ENCODE measurements at regions not wholly inside any gene's neighbourhood (a gene's known extent, or its start where the extent isn't known, plus 50 kb on each side); places are given as distances from the start of the nearest gene placed in this dataset.
"Not testable (repeated sequence)": the region's sequence is repeated elsewhere in the genome, so short reads cannot be mapped to it uniquely, and the experiment has no call there.

GRCh38 chr1:173257805-173258204 lies 50.7 kb upstream of the TNFSF4 start:
- DNase-seq, result no peak

DNA sequence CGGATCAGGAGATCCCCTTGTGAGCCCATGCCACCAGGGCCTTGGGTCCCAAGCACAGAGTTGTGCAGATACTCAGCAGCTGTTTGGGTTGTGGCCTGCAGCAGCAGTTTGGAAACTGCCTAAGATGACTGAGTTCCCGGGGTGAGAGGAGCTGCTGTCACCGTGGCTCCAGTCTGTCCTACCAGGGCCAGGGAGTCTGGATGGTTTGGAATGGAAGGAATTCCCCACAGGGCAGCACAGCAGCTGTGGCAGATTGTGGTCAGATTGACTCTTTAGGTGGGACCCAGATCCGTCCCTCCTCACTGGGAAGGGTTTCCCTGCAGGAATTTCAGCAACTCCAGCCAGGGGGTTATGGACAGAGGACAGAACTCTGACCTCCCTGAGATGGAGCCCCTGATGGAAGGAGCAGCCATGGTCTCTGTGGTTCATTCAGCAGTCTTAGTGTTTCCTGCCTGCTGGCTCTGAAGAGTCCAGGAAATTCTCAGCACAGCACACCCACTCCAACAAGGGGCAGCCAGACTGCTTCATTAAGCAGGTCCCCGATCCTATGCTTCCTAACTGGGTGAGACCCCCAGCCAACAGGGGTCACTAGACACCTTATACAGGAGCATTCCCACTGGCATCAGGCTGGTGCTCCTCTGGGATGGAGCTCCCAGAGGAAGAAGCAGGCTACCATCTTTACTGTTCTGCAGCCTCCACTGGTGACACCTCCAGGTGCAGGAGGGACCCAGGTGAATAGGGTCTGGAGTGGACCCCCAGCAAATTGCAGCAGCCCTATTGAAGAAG lies 51.5 kb upstream of the TNFSF4 start:
- DNase-seq, result no peak

GRCh38 chr1:173260329-173260728 lies 53.2 kb upstream of the TNFSF4 start:
- DNase-seq, result not testable (repeated sequence)

GRCh38 chr1:173266841-173267240 lies 59.7 kb upstream of the TNFSF4 start:
- DNase-seq, result no peak

DNA sequence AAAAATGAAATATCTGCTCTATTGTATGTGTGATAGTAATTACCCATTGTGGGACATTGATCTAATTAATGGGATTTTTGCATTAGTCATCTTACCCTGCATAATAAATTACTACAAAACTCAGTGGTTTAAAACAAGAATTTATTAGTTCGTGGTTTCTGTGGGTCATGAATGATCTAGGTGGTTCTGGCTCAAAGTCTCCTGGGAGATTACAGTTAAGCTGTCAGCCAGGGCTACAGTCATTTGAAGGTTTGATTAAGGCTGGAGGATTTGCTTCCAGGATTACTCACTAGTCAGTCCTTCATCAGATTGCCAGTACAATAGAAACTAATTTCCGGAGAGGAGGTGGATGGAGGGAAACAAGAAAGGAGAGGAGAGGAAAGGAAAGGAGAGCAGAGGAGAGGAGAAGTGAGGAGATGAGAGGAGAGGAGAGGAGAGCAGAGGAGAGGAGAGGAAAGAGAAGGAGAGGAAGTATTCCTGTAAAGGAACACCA lies 60.4 kb upstream of the TNFSF4 start:
- no peak for DNase-seq

DNA sequence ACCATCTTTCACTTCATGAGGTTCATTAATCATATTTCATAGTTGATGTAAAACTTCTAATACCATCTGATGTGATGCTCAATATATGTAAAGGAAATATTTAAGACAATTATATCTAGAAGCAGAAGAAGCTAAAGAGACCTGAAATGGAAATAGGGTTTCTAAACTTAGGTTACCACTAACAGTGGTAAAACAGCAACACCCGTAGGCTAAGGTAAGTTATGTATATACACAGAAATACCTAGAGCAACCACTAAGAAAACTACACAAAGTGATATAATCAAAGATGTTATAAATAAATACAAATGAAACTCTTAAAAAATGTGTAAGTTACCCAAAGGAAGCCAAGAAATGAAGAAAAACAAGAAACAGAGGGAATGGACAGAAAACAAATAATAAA lies 61.1 kb upstream of the TNFSF4 start:
- no peak for DNase-seq

DNA sequence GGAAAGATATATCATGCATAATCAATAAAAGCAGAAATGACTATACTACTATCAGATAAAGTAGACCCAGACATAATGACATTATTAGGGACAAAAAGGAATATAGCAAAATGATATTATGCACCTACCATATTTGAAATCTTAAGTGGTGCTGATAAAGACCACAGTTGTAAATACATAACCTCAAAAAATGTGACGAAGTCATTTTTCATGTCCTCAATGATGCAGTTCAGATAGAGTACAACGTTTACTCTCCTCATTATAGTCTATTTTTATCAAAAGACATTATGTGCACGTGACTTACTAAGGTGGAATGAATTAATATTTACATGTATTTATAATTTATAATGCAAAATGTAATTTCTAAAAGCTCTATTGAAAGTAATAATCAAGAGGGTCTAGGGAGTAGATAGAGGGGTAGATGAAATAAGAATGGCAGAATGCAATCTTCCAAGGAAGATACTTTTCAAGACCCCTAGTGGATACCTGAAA lies 61.7 kb upstream of the TNFSF4 start:
- no peak for DNase-seq

GRCh38 chr1:173269490-173270230 lies 62.5 kb upstream of the TNFSF4 start:
- no peak for DNase-seq

- DNase-seq, result no peak
Observed at GRCh38 chr1:173270243-173270642, 63.1 kb upstream of the TNFSF4 start.

- not testable (repeated sequence) for DNase-seq
Observed at GRCh38 chr1:173271021-173271420, 63.9 kb upstream of the TNFSF4 start.

- DNase-seq, result no peak
Observed at GRCh38 chr1:173275496-173275895, 68.4 kb upstream of the TNFSF4 start.

- no peak for DNase-seq
Observed at GRCh38 chr1:173276922-173277800, 70.0 kb upstream of the TNFSF4 start.

DNA sequence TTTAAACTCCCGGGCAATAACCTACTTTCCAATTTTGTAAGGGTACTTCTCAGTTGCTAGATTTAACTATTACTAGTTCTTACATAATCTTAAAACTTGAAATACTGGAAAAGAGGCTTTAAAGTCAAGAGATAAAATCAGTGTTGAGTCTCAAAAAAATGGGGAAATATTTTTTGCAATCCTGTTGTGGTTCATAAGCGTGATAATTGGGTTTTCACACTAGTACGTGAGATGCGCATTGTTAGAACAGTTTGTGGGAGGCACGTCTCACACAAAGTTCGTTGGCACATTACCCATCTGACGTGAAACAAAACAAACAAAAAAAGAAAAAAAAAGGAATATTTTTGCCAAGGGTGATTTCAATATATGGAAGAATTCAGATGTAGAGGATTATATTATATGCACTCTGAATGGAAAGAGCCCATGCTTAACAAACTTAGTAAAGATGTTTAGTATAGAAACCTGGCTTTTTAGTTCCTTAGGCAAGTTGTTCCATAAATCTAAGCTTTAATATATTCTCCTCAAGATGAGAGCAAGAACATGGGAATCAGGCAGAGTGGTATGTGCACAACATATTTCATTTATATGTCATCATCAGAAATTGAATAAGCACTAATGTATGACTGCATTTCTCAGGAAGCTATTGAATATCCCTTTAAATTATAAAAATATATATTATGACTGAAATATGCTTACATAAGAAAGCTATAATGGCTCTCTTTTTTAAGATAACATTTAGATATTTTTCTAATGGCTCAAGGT lies 73.9 kb upstream of the TNFSF4 start:
- no peak for DNase-seq

GRCh38 chr1:173285048-173285447 lies 77.9 kb upstream of the TNFSF4 start:
- no peak for DNase-seq

DNA sequence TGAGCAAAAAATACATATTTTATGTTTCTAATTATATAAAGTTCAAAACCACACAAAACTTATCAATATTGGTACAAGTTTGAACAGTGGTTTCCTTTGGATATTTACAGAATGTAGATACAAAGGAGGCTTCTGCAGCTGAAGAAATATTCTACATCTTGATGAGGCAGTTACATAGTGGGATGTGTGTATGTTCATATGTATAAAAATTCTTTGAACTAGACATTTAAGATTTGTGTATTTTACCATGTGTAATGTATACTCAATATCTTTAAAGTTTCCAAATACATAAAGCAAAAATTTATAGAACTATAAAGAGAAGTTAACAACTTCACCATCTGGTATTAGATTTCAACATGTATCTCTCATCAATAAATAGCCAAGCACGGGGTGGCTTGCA lies 80.7 kb upstream of the TNFSF4 start:
- no peak for DNase-seq

DNA sequence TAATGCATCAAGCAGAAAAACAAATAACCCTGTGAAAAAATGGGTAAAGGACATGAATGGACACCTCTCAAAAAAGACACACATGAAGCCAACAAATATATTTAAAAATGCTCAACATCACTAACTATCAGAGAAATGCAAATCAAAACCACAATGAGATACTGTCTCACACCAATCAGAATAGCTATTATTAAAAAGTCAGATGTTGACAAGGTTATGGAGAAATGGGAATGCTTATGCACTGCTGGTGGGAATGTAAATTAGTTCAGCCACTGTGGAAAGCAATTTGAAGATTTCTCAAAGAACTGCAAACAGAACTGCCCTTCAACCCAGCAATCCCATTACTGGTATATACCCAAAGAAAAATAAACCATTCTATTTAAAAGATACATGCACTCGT lies 86.6 kb upstream of the TNFSF4 start:
- no peak for DNase-seq

DNA sequence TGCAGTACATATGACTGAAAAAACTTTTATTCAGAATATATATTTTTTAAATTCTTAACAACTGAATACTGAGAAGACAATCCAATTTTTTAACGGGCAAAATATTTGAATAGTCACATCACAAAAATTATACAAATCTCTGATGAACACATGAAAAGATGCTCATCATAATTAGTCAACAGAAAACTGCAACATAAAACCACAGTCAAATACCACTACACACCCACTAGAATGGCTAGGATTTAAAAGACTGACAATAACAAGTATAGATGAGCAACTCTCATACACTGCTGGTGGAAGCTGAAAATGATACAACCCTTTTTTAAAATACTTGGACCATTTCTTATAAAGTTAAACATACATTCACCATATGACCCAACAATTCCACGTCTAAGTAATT lies 87.7 kb upstream of the TNFSF4 start:
- DNase-seq, result no peak

GRCh38 chr1:173295391-173295790 lies 88.3 kb upstream of the TNFSF4 start:
- no peak for DNase-seq

DNA sequence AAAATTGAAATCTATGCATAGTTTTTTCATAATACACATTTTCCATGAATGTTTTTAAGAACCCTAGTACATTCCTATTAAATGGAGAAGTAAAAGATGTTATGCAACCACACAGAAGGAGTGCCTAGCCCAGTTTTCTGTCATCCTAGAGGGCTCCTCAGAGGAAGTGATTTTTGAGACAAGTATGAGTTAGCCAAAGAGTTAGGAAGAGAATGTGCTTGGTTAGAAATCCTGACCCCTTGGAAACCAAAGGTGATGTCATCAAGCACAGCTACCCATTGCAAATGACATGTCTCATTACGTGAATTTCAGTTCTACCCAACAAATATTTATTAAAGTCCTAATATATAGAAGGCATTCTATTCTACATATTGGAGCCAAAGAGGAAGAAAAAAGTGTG lies 88.9 kb upstream of the TNFSF4 start:
- DNase-seq, result no peak

GRCh38 chr1:173297798-173298391 lies 90.8 kb upstream of the TNFSF4 start:
- DNase-seq, result no peak

DNA sequence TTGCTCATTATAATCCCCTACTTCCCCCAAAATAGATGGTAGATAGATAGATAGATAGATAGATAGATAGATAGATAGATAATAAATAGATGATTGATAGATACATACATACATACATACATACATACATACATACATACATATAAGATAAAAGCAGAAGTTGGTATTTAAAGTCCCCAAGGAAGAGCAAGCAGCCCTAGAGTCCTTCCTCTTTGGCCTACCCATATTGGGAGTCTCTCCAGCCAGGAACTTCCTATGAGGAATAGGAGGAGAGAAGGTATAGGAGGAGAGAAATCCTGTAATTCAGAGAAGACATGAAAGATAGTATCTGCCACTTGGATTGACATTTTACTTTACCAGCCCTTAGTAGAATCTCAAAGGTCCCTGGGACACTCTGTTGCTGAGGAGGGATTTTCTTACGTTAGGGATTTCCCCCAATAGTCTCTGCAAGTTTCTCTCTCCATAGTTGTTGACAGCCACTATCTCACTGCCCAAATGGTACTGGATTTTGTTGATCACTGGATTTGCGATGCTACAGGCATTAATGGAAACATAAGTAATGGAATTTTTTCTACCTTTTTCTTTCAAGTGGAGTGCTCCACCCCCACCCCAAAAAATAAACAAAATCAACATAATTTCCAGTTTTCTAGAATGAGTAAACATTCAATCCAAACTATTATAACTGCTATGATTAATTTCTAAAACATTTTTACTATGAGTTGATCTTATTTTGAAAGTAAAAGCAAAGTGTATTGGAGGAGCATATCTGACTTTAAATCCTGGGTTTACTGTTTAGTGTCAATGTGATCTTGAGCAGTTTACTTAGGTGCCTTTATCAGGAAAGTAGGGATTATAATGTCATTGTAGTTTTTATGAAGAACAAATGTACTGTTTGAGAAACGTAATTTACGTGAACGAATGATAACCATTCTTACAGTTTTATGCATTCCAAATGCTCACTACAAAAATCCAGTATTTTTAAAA lies 93.2 kb upstream of the TNFSF4 start:
- DNase-seq, result no peak
